ENCODE measurements at regions not wholly inside any gene's neighbourhood (a gene's known extent, or its start where the extent isn't known, plus 50 kb on each side); places are given as distances from the start of the nearest gene placed in this dataset.

- Histone ChIP-seq H4K20me1 (ENCODE audit: insufficient read depth) (no peaks in the 10 kb centered on the region), H3K27me3 (ENCODE audit: insufficient read depth, low read depth) (no peaks in the 10 kb centered on the region), H3K36me3 (ENCODE audit: insufficient read depth) (no peaks in the 10 kb centered on the region), H3K4me1 (ENCODE audit: low read depth, poor library complexity, severe bottlenecking) (no peaks in the 10 kb centered on the region), H3K79me2 (ENCODE audit: insufficient read depth, low read depth) (no peaks in the 10 kb centered on the region), H3K4me2 (no peak overlapping the region), H2AFZ (ENCODE audit: low read depth) (no peak overlapping the region), H3K4me3 (IDR thresholded peaks at IDR 0.05; ENCODE audit: insufficient read depth, low read depth, low read length) (no peak overlapping the region), H3K27ac (no peak overlapping the region), H3K9ac (no peak overlapping the region)
- no peak for TF ChIP-seq CTCF (conservative IDR thresholded peaks at IDR 0.05; ENCODE audit: low read depth, low read length)
Measured at GRCh38 chr18:29594493-29594892, 1417.6 kb upstream of the CDH2 start.

GRCh38 chr18:29588446-29589100 lies 1411.6 kb upstream of the CDH2 start:
- Histone ChIP-seq H3K27me3 (ENCODE audit: insufficient read depth, low read depth) (no peaks in the 10 kb centered on the region), H3K4me3 (IDR thresholded peaks at IDR 0.05; ENCODE audit: insufficient read depth, low read depth, low read length) (no peak overlapping the region), H3K27ac (no peak overlapping the region), H3K4me2 (no peak overlapping the region), H4K20me1 (ENCODE audit: insufficient read depth) (no peaks in the 10 kb centered on the region), H3K36me3 (ENCODE audit: insufficient read depth) (no peaks in the 10 kb centered on the region), H3K79me2 (ENCODE audit: insufficient read depth, low read depth) (no peaks in the 10 kb centered on the region), H3K4me1 (ENCODE audit: low read depth, poor library complexity, severe bottlenecking) (no peaks in the 10 kb centered on the region), H2AFZ (ENCODE audit: low read depth) (no peak overlapping the region), H3K9ac (no peak overlapping the region)
- TF ChIP-seq CTCF (conservative IDR thresholded peaks at IDR 0.05; ENCODE audit: low read depth, low read length) = no peak

GRCh38 chr18:29586210-29586609 lies 1409.3 kb upstream of the CDH2 start:
- Histone ChIP-seq H3K9ac (no peak overlapping the region), H3K79me2 (ENCODE audit: insufficient read depth, low read depth) (no peaks in the 10 kb centered on the region), H4K20me1 (ENCODE audit: insufficient read depth) (no peaks in the 10 kb centered on the region), H3K4me1 (ENCODE audit: low read depth, poor library complexity, severe bottlenecking) (no peaks in the 10 kb centered on the region), H3K4me3 (IDR thresholded peaks at IDR 0.05; ENCODE audit: insufficient read depth, low read depth, low read length) (no peak overlapping the region), H3K27me3 (ENCODE audit: insufficient read depth, low read depth) (no peaks in the 10 kb centered on the region), H3K36me3 (ENCODE audit: insufficient read depth) (no peaks in the 10 kb centered on the region), H2AFZ (ENCODE audit: low read depth) (no peak overlapping the region), H3K4me2 (no peak overlapping the region), H3K27ac (no peak overlapping the region)
- no peak for TF ChIP-seq CTCF (conservative IDR thresholded peaks at IDR 0.05; ENCODE audit: low read depth, low read length)

- Histone ChIP-seq H3K27me3 (ENCODE audit: insufficient read depth, low read depth) (no peaks in the 10 kb centered on the region), H3K79me2 (ENCODE audit: insufficient read depth, low read depth) (no peaks in the 10 kb centered on the region), H3K9ac (no peak overlapping the region), H3K27ac (no peak overlapping the region), H2AFZ (ENCODE audit: low read depth) (no peak overlapping the region), H3K36me3 (ENCODE audit: insufficient read depth) (no peaks in the 10 kb centered on the region; the same call in 1 of the 2 replicates), H3K4me1 (ENCODE audit: low read depth, poor library complexity, severe bottlenecking) (peaks cover 11% of the 10 kb centered on the region), H4K20me1 (ENCODE audit: insufficient read depth) (no peaks in the 10 kb centered on the region), H3K4me2 (peak overlapping the region; percentile 23; the same call in 1 of the 2 replicates), H3K4me3 (IDR thresholded peaks at IDR 0.05; ENCODE audit: insufficient read depth, low read depth, low read length) (no peak overlapping the region)
- TF ChIP-seq CTCF (conservative IDR thresholded peaks at IDR 0.05; ENCODE audit: low read depth, low read length) = no peak
Measured at GRCh38 chr18:29560270-29560669, 1383.3 kb upstream of the CDH2 start.
